ENCODE measurements at regions not wholly inside any gene's neighbourhood (a gene's known extent, or its start where the extent isn't known, plus 50 kb on each side); places are given as distances from the start of the nearest gene placed in this dataset.

DNA sequence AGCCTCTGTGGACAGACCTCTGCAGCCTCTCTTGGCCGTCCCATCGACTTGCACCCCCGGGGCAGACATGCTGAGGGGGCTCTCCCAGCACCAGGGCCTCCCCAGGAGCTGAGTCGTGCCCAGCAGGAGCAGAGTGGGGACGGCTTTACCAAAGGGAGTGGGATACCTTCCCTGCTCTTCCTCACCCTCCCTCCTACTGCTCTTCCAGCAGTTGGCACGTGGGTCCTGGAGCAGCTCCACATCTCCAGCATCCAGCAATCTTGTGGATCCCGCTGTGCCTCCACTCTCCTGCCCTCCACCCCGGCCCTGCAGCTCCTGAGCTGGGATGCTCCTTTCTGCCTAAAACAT is 854.0 kb downstream of the BRD1 start:
- TF ChIP-seq GABPA (IDR thresholded peaks at IDR 0.05; ENCODE audit: low read depth) (no peak), SPI1 (IDR thresholded peaks at IDR 0.05; ENCODE audit: borderline replicate concordance, low read depth) (no peak), CTCF (IDR thresholded peaks at IDR 0.05; ENCODE audit: insufficient read depth, low read length) (no peak), POLR2AphosphoS5 (IDR thresholded peaks at IDR 0.05; ENCODE audit: low read depth) (no peak)
- TF ChIP-seq, protein P1, sequence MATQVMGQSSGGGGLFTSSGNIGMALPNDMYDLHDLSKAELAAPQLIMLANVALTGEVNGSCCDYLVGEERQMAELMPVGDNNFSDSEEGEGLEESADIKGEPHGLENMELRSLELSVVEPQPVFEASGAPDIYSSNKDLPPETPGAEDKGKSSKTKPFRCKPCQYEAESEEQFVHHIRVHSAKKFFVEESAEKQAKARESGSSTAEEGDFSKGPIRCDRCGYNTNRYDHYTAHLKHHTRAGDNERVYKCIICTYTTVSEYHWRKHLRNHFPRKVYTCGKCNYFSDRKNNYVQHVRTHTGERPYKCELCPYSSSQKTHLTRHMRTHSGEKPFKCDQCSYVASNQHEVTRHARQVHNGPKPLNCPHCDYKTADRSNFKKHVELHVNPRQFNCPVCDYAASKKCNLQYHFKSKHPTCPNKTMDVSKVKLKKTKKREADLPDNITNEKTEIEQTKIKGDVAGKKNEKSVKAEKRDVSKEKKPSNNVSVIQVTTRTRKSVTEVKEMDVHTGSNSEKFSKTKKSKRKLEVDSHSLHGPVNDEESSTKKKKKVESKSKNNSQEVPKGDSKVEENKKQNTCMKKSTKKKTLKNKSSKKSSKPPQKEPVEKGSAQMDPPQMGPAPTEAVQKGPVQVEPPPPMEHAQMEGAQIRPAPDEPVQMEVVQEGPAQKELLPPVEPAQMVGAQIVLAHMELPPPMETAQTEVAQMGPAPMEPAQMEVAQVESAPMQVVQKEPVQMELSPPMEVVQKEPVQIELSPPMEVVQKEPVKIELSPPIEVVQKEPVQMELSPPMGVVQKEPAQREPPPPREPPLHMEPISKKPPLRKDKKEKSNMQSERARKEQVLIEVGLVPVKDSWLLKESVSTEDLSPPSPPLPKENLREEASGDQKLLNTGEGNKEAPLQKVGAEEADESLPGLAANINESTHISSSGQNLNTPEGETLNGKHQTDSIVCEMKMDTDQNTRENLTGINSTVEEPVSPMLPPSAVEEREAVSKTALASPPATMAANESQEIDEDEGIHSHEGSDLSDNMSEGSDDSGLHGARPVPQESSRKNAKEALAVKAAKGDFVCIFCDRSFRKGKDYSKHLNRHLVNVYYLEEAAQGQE (IDR thresholded peaks at IDR 0.05; ENCODE audit: insufficient replicate concordance, low read depth), result no peak
- Histone ChIP-seq H3K27ac (replicated peaks) (no peak overlapping the region), H3K4me3 (replicated peaks; ENCODE audit: insufficient read depth, low read length) (no peak overlapping the region), H3K27me3 (ENCODE audit: insufficient read depth, poor library complexity, severe bottlenecking) (no peaks in the 10 kb centered on the region)
- no peak for DNase-seq (ENCODE audit: low read depth in 1 of 2, low spot score in 1 of 2)

- Histone ChIP-seq H3K27ac (replicated peaks) (no peak overlapping the region), H3K27me3 (ENCODE audit: insufficient read depth, poor library complexity, severe bottlenecking) (no peaks in the 10 kb centered on the region), H3K4me3 (replicated peaks; ENCODE audit: insufficient read depth, low read length) (no peak overlapping the region)
- DNase-seq (ENCODE audit: low read depth in 1 of 2, low spot score in 1 of 2), result no peak
- TF ChIP-seq, protein P1 (IDR thresholded peaks at IDR 0.05; ENCODE audit: insufficient replicate concordance, low read depth), result no peak
- no peak for TF ChIP-seq CTCF (IDR thresholded peaks at IDR 0.05; ENCODE audit: insufficient read depth, low read length)
- no peak for TF ChIP-seq POLR2AphosphoS5 (IDR thresholded peaks at IDR 0.05; ENCODE audit: low read depth)
- TF ChIP-seq GABPA (IDR thresholded peaks at IDR 0.05; ENCODE audit: low read depth), result no peak
- TF ChIP-seq SPI1 (IDR thresholded peaks at IDR 0.05; ENCODE audit: borderline replicate concordance, low read depth), result no peak
Observed at GRCh38 chr22:48972979-48973693, 854.5 kb downstream of the BRD1 start.

DNA sequence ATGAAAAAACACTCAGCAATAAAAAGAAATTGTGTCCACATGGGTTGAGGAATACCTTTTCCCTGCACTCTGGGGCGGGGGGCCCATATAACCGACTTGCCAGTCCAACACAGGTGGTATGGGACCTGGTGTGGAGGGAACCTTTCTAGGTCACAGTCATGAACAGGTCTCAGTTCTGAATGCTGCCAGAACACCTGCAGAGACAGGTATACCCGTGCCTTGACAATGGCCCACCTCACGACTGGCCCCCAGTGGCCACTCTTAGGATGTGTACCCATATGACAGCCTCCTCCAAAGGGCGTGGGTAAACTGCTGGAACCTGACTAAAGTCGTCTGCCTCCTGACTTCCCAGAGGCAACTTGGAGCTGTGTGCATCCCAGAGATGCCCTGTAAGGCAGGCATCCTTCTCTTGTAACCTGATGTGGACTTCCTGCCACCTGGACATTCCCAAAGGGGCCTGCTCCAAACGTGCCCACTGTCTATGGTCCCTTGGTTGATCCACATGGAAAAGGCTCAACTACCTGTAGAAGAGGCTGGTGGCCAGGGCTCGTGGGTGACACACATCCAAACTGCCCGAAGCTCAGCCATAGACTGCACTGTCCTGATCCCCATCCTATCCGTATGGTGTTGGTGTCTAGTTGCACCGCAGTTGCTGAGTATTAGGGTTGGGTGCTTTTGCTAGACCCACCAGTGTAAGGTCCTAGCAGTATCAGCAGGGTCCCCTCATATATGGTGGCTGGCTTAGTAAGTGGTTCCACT is 859.3 kb downstream of the BRD1 start:
- no peak overlapping the region for H3K4me3 ChIP-seq (replicated peaks; ENCODE audit: insufficient read depth, low read length)
- DNase-seq (ENCODE audit: low read depth in 1 of 2, low spot score in 1 of 2), result no peak
- TF ChIP-seq, protein P1 (IDR thresholded peaks at IDR 0.05; ENCODE audit: insufficient replicate concordance, low read depth), result no peak
- TF ChIP-seq GABPA (IDR thresholded peaks at IDR 0.05; ENCODE audit: low read depth), result no peak
- no peak overlapping the region for H3K27ac ChIP-seq (replicated peaks)
- no peaks in the 10 kb centered on the region for H3K27me3 ChIP-seq (ENCODE audit: insufficient read depth, poor library complexity, severe bottlenecking)

All from HL-60 (cell line).